HL-60 (cell line): ENCODE measurements at regions not wholly inside any gene's neighbourhood (a gene's known extent, or its start where the extent isn't known, plus 50 kb on each side); places are given as distances from the start of the nearest gene placed in this dataset.

ENCODE experiments used
- POLR2AphosphoS5 ChIP-seq: IDR thresholded peaks from 2 replicates; pipeline ENCODE4 v1.6.1; 2012; ENCODE audit warnings: low read depth
- SPI1 ChIP-seq: IDR thresholded peaks from 2 replicates; pipeline ENCODE4 v1.6.1; 2012; ENCODE audit warnings: low read depth, mild to moderate bottlenecking, borderline replicate concordance
- TF ChIP-seq, protein P1 (sequence below): IDR thresholded peaks from 2 replicates; pipeline ENCODE4 v1.6.1; 2012; ENCODE audit warnings: low read depth; ENCODE audit not compliant: insufficient replicate concordance
- TF ChIP-seq, protein P2 (sequence below): IDR thresholded peaks from one replicate; pipeline ENCODE4 v1.5.1; 2011; ENCODE audit warnings: low read length, control low read depth, inconsistent platforms; ENCODE audit not compliant: insufficient read depth

DNA sequence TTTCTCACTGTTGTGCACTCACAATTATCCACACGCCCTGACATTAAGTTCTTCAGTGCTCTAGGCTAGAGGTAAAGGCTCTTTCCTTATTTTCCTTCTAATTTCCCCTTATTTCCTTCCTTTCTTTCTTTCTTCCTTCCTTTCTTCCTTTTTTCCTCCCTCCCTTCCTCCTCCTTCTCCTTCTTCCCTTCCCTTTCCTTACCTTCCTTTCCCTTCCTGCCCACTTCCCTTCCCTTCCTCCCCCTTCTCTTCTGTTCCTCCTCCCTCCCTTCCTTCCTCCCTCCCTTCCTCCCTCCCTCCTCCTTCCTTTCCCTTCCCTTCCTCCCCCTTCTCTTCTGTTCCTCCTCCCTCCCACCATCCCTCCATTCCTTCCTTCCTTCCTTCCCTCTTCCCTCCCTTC, 317.0 kb upstream of the IRX1 start:
- TF ChIP-seq POLR2AphosphoS5 (no peak), SPI1 (no peak)
- TF ChIP-seq, protein P1, sequence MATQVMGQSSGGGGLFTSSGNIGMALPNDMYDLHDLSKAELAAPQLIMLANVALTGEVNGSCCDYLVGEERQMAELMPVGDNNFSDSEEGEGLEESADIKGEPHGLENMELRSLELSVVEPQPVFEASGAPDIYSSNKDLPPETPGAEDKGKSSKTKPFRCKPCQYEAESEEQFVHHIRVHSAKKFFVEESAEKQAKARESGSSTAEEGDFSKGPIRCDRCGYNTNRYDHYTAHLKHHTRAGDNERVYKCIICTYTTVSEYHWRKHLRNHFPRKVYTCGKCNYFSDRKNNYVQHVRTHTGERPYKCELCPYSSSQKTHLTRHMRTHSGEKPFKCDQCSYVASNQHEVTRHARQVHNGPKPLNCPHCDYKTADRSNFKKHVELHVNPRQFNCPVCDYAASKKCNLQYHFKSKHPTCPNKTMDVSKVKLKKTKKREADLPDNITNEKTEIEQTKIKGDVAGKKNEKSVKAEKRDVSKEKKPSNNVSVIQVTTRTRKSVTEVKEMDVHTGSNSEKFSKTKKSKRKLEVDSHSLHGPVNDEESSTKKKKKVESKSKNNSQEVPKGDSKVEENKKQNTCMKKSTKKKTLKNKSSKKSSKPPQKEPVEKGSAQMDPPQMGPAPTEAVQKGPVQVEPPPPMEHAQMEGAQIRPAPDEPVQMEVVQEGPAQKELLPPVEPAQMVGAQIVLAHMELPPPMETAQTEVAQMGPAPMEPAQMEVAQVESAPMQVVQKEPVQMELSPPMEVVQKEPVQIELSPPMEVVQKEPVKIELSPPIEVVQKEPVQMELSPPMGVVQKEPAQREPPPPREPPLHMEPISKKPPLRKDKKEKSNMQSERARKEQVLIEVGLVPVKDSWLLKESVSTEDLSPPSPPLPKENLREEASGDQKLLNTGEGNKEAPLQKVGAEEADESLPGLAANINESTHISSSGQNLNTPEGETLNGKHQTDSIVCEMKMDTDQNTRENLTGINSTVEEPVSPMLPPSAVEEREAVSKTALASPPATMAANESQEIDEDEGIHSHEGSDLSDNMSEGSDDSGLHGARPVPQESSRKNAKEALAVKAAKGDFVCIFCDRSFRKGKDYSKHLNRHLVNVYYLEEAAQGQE, result no peak
- TF ChIP-seq, protein P2, sequence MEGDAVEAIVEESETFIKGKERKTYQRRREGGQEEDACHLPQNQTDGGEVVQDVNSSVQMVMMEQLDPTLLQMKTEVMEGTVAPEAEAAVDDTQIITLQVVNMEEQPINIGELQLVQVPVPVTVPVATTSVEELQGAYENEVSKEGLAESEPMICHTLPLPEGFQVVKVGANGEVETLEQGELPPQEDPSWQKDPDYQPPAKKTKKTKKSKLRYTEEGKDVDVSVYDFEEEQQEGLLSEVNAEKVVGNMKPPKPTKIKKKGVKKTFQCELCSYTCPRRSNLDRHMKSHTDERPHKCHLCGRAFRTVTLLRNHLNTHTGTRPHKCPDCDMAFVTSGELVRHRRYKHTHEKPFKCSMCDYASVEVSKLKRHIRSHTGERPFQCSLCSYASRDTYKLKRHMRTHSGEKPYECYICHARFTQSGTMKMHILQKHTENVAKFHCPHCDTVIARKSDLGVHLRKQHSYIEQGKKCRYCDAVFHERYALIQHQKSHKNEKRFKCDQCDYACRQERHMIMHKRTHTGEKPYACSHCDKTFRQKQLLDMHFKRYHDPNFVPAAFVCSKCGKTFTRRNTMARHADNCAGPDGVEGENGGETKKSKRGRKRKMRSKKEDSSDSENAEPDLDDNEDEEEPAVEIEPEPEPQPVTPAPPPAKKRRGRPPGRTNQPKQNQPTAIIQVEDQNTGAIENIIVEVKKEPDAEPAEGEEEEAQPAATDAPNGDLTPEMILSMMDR, result no peak
